A673 (cell line): ENCODE measurements at regions not wholly inside any gene's neighbourhood (a gene's known extent, or its start where the extent isn't known, plus 50 kb on each side); places are given as distances from the start of the nearest gene placed in this dataset.

Source experiments
- CTCF ChIP-seq: fragments of 300-800, 200-600 bp; sonication (generic); conservative IDR thresholded peaks from 2 replicates; pipeline ENCODE4 v1.5.1; 2017; ENCODE audit warnings: low read depth, mild to moderate bottlenecking, antibody characterized with exemption, low read length, moderate library complexity, mixed read lengths
- EZH2 ChIP-seq: fragments of 200-600 bp; sonication (generic); IDR thresholded peaks from 2 replicates; pipeline ENCODE4 v1.6.1; 2017; ENCODE audit warnings: borderline replicate concordance, low read depth, mild to moderate bottlenecking, mixed read lengths, antibody characterized with exemption, low read length; ENCODE audit not compliant: poor library complexity, severe bottlenecking

GRCh38 chr6:112481211-112481610 lies 134.1 kb downstream of the RFPL4B start:
- no peak for TF ChIP-seq CTCF
- TF ChIP-seq EZH2: no peak
